Gastrocnemius medialis (tissue), 4 donors: ENCODE measurements at regions not wholly inside any gene's neighbourhood (a gene's known extent, or its start where the extent isn't known, plus 50 kb on each side); places are given as distances from the start of the nearest gene placed in this dataset.
"Not testable (repeated sequence)": the region's sequence is repeated elsewhere in the genome, so short reads cannot be mapped to it uniquely, and the experiment has no call there.

Experiments used
- ATAC-seq, 2 donors: fragments of 150-250 bp; one replicate each; pipeline ENCODE4 v1.9.1; 2016
- DNase-seq, 2 donors: peaks; one replicate each; pipeline ENCODE4 v3.0.0-alpha.2; 2019
- H3K27ac ChIP-seq, 4 donors: fragments of 200-600 bp; sonication (generic); 1 replicate in 1 of 4; 2 replicates in 3 of 4; pipeline ENCODE4 v1.5.1; 2016 to 2018; ENCODE audit warnings: mild to moderate bottlenecking in 2 of 4, moderate library complexity in 1 of 4
- H3K27me3 ChIP-seq, 3 donors: fragments of 200-600 bp; sonication (generic) in 2 of 3; 1 replicate in 1 of 3; 2 replicates in 2 of 3; pipeline versions ENCODE4 v1.5.1 to v1.6.0; 2016 to 2019; ENCODE audit warnings: mild to moderate bottlenecking in 1 of 3, moderate library complexity in 1 of 3
- H3K36me3 ChIP-seq, 2 donors: fragments of 200-600 bp; sonication (generic) in 1 of 2; one replicate each; pipeline ENCODE4 v1.5.1; 2017 to 2018
- H3K4me1 ChIP-seq, 2 donors: fragments of 200-600 bp; sonication (generic) in 1 of 2; one replicate each; pipeline ENCODE4 v1.5.1; 2016 to 2017; ENCODE audit warnings: mild to moderate bottlenecking in 2 of 2
- H3K4me3 ChIP-seq, 4 donors: fragments of 200-600 bp; sonication (generic) in 3 of 4; 1 replicate in 1 of 4; 2 replicates in 3 of 4; pipeline ENCODE4 v1.5.1; 2016 to 2019; ENCODE audit warnings: mild to moderate bottlenecking in 2 of 4
- H3K9me3 ChIP-seq, 3 donors: fragments of 200-600 bp; sonication (generic) in 2 of 3; 1 replicate in 1 of 3; 2 replicates in 2 of 3; pipeline ENCODE4 v1.5.1; 2016 to 2019
- CTCF ChIP-seq, 5 experiments: fragments of 450-650 bp in 3 of 5; fragments of 200-600 bp in 2 of 5; sonication (generic) in 2 of 5; IDR thresholded peaks in 4 of 5; conservative IDR thresholded peaks in 1 of 5; 1 replicate in 4 of 5; 2 replicates in 1 of 5; pipeline ENCODE4 v1.5.1; 2016 to 2019; ENCODE audit warnings: antibody characterized with exemption in 5 of 5, mild to moderate bottlenecking in 3 of 5, moderate library complexity in 3 of 5
- POLR2A ChIP-seq, 2 donors: fragments of 450-650 bp; IDR thresholded peaks; one replicate each; pipeline ENCODE4 v1.6.1; 2017; ENCODE audit warnings: antibody characterized with exemption in 2 of 2, mild to moderate bottlenecking in 2 of 2, moderate library complexity in 2 of 2
- in situ Hi-C, 4 donors: fragments of 200-750 bp; cut with MboI; loops; one replicate each; pipeline versions ENCODE4 v1.15.0 to v1.8.0; 2017; ENCODE audit warnings: low sequenced_read_pairs in 4 of 4
- intact Hi-C: fragments of 100-400 bp; cut with DNase I; formaldehyde crosslinking; loops from one replicate; pipeline ENCODE4 v1.15.1; 2023; ENCODE audit warnings: low total_unique reads

- H3K27me3 ChIP-seq, result no peaks in the 10 kb centered on the region
- DNase-seq (no peak), ATAC-seq (no peak)
- no peaks in the 10 kb centered on the region for H3K9me3 ChIP-seq
- in situ Hi-C loops, result no loop called here
- H3K27ac ChIP-seq, result no peak overlapping the region
- no peak overlapping the region for H3K4me3 ChIP-seq
- TF ChIP-seq POLR2A (IDR thresholded peaks at IDR 0.05) (no peak), CTCF (IDR thresholded peaks at IDR 0.05 in 4 of 5, conservative IDR thresholded peaks at IDR 0.05 in 1 of 5) (no peak)
- intact Hi-C loops, result no loop called here
- no peaks in the 10 kb centered on the region for H3K36me3 ChIP-seq
- no peaks in the 10 kb centered on the region for H3K4me1 ChIP-seq
Observed at GRCh38 chr5:50595199-50595598, 71.2 kb upstream of the PARP8 start.

- H3K36me3 ChIP-seq, in situ Hi-C loops, H3K4me3 ChIP-seq, intact Hi-C loops, H3K27ac ChIP-seq, H3K9me3 ChIP-seq, DNase-seq, ATAC-seq, H3K27me3 ChIP-seq, H3K4me1 ChIP-seq: not testable (repeated sequence)
Observed at GRCh38 chr5:50601576-50601975, 64.9 kb upstream of the PARP8 start.

GRCh38 chr5:50606179-50606578, 60.3 kb upstream of the PARP8 start:
- H3K27me3 ChIP-seq, result no peaks in the 10 kb centered on the region
- in situ Hi-C loops (no loop called here), intact Hi-C loops (no loop called here)
- no peak overlapping the region for H3K27ac ChIP-seq
- ATAC-seq (no peak), DNase-seq (no peak)
- no peaks in the 10 kb centered on the region for H3K9me3 ChIP-seq
- H3K36me3 ChIP-seq, result no peaks in the 10 kb centered on the region
- no peak for TF ChIP-seq CTCF (IDR thresholded peaks at IDR 0.05 in 4 of 5, conservative IDR thresholded peaks at IDR 0.05 in 1 of 5)
- no peak for TF ChIP-seq POLR2A (IDR thresholded peaks at IDR 0.05)
- H3K4me3 ChIP-seq, result no peak overlapping the region
- H3K4me1 ChIP-seq, result no peaks in the 10 kb centered on the region

GRCh38 chr5:50607456-50607855, 59.0 kb upstream of the PARP8 start:
- intact Hi-C loops, DNase-seq: not testable (repeated sequence)

GRCh38 chr5:50607953-50608705, 58.3 kb upstream of the PARP8 start:
- intact Hi-C loops, H3K27ac ChIP-seq, H3K36me3 ChIP-seq, DNase-seq, H3K4me3 ChIP-seq, ATAC-seq, H3K9me3 ChIP-seq, in situ Hi-C loops, H3K27me3 ChIP-seq, H3K4me1 ChIP-seq: not testable (repeated sequence)

More at GRCh38 chr5:50607456-50607855, 59.0 kb upstream of the PARP8 start:
- H3K27me3 ChIP-seq, H3K36me3 ChIP-seq, H3K9me3 ChIP-seq, H3K4me3 ChIP-seq, H3K27ac ChIP-seq, in situ Hi-C loops, H3K4me1 ChIP-seq, ATAC-seq: not testable (repeated sequence)

GRCh38 chr5:50613057-50613456, 53.4 kb upstream of the PARP8 start:
- H3K9me3 ChIP-seq, H3K27ac ChIP-seq, in situ Hi-C loops, ATAC-seq, H3K36me3 ChIP-seq, DNase-seq, intact Hi-C loops, H3K27me3 ChIP-seq, H3K4me1 ChIP-seq, H3K4me3 ChIP-seq: not testable (repeated sequence)
